Upper lobe of left lung (tissue), 4 donors: ENCODE measurements at regions not wholly inside any gene's neighbourhood (a gene's known extent, or its start where the extent isn't known, plus 50 kb on each side); places are given as distances from the start of the nearest gene placed in this dataset.

Experiments used
- CTCF ChIP-seq, 6 experiments: fragments of 450-650 bp in 4 of 6; fragments of 200-600 bp in 2 of 6; sonication (generic) in 2 of 6; IDR thresholded peaks; one replicate each; pipeline ENCODE4 v1.5.1; 2016 to 2019; ENCODE audit warnings: antibody characterized with exemption in 6 of 6
- EP300 ChIP-seq, 4 donors: sonication (generic); formaldehyde crosslinking; IDR thresholded peaks; one replicate each; pipeline ENCODE4 v1.5.1; 2017; ENCODE audit warnings: antibody characterized with exemption in 4 of 4, control low read depth in 2 of 4
- POLR2A ChIP-seq, 4 donors: fragments of 450-650 bp; IDR thresholded peaks; one replicate each; pipeline ENCODE4 v1.5.1; 2016 to 2017; ENCODE audit warnings: antibody characterized with exemption in 4 of 4, mild to moderate bottlenecking in 2 of 4
- POLR2AphosphoS5 ChIP-seq, 2 donors: sonication (generic); formaldehyde crosslinking; IDR thresholded peaks; one replicate each; pipeline ENCODE4 v1.5.1; 2017; ENCODE audit warnings: antibody characterized with exemption in 2 of 2

GRCh38 chr5:124923131-124923530 is 176.7 kb upstream of the ZNF608 start:
- TF ChIP-seq POLR2A (IDR thresholded peaks at IDR 0.05), result no peak
- TF ChIP-seq CTCF (IDR thresholded peaks at IDR 0.05), result no peak
- TF ChIP-seq POLR2AphosphoS5 (IDR thresholded peaks at IDR 0.05), result no peak
- no peak for TF ChIP-seq EP300 (IDR thresholded peaks at IDR 0.05)
